HepG2 (cell line): ENCODE measurements at regions not wholly inside any gene's neighbourhood (a gene's known extent, or its start where the extent isn't known, plus 50 kb on each side); places are given as distances from the start of the nearest gene placed in this dataset.

ENCODE experiments used
- ATAC-seq: fragments of 200-7000 bp; cut with Tn5 transposase; 3 replicates; pipeline ENCODE4 v1.9.1; 2020; ENCODE audit warnings: mild to moderate bottlenecking, moderate library complexity
- BruUV-seq: library from RNA; stranded (reverse); fragments of 400-500 nt; replicated peaks from 2 replicates; lab custom pipeline; 2021; lab: Mats Ljungman, UMichigan
- CTCF ChIA-PET: fragments of 300-600 bp; formaldehyde crosslinking; extraction: SDS; loops from one replicate; lab custom pipeline; 2021; ENCODE audit warnings: low total read pairs, inconsistent platforms, low intra/inter-chr PET ratio; lab: Yijun Ruan, JAX
- POLR2A ChIA-PET: fragments of 350-600 bp; sonication (Branson Sonifier 250); formaldehyde crosslinking; loops from one replicate; lab custom pipeline; 2020; ENCODE audit warnings: antibody characterized with exemption, inconsistent platforms; lab: Yijun Ruan, JAX
- DNase-seq: peaks from one replicate; pipeline ENCODE4 v3.0.0-alpha.2; 2015; ENCODE audit warnings: low spot score
- FAIRE-seq: peaks from 3 replicates; lab custom pipeline; 2011; peaks lifted over from hg19 to GRCh38; lab: Jason Lieb, UNC
- H2AFZ ChIP-seq: one replicate; pipeline ENCODE4 v1.6.1; 2011; ENCODE audit warnings: low read length, inconsistent platforms
- H3K27ac ChIP-seq: fragments of 300-600 bp; 3 replicates; pipeline ENCODE4 v1.8.0; 2011; ENCODE audit warnings: mixed run types, mild to moderate bottlenecking, mixed read lengths, low read length, inconsistent platforms; ENCODE audit not compliant: insufficient read depth; ENCODE audit errors: extremely low read length
- H3K27me3 ChIP-seq, 2 experiments: fragments of 200-600 bp in 1 of 2; 2 replicates in 1 of 2; 3 replicates in 1 of 2; pipeline versions ENCODE4 v1.6.0 to v1.8.0; 2011; ENCODE audit warnings: low read length in 2 of 2, mild to moderate bottlenecking in 2 of 2, moderate library complexity in 2 of 2, inconsistent platforms in 1 of 2; ENCODE audit not compliant: insufficient read depth in 2 of 2, control insufficient read depth in 1 of 2
- H3K36me3 ChIP-seq, 2 experiments: fragments of 200-600 bp in 1 of 2; replicated peaks in 1 of 2; 2 replicates in 1 of 2; 3 replicates in 1 of 2; pipeline versions ENCODE4 v1.5.1 to v1.8.0; 2011; ENCODE audit warnings: low read length in 2 of 2, inconsistent platforms in 1 of 2; ENCODE audit not compliant: insufficient read depth in 2 of 2, control insufficient read depth in 1 of 2
- H3K4me1 ChIP-seq: 2 replicates; pipeline ENCODE4 v1.5.1; 2012; ENCODE audit warnings: low read length, inconsistent platforms; ENCODE audit not compliant: insufficient read depth
- H3K4me2 ChIP-seq: 2 replicates; pipeline ENCODE4 v1.6.0; 2011; ENCODE audit warnings: low read depth, low read length, inconsistent platforms
- H3K4me3 ChIP-seq, 3 experiments: fragments of 200-600 bp in 1 of 3; sonication (generic), shearing (Covaris generic) in 1 of 3; replicated peaks in 1 of 3; 2 replicates each; pipeline ENCODE4 v1.5.1; 2011 to 2016; ENCODE audit warnings: low read length in 3 of 3, inconsistent platforms in 2 of 3, low read depth in 2 of 3, mild to moderate bottlenecking in 2 of 3, control low read depth in 1 of 3, mixed read lengths in 1 of 3; ENCODE audit not compliant: insufficient read depth in 1 of 3
- H3K79me2 ChIP-seq: one replicate; pipeline ENCODE4 v1.6.1; 2011; ENCODE audit warnings: low read length, inconsistent platforms; ENCODE audit not compliant: insufficient read depth
- H3K9ac ChIP-seq: 2 replicates; pipeline ENCODE4 v1.6.0; 2011; ENCODE audit warnings: mild to moderate bottlenecking, low read depth, low read length, inconsistent platforms; ENCODE audit not compliant: insufficient read depth
- H3K9me3 ChIP-seq: 2 replicates; pipeline ENCODE4 v1.5.1; 2012; ENCODE audit warnings: mild to moderate bottlenecking, low read length
- H4K20me1 ChIP-seq: 2 replicates; pipeline ENCODE4 v1.6.0; 2011; ENCODE audit warnings: inconsistent platforms, mild to moderate bottlenecking, low read length, moderate library complexity; ENCODE audit not compliant: insufficient read depth
- MAFF ChIP-seq: IDR thresholded peaks from 2 replicates; pipeline ENCODE4 v1.6.1; 2011; ENCODE audit warnings: low read depth, low read length, improper control_type of control experiment
- MAFK ChIP-seq, 2 experiments: IDR thresholded peaks in 1 of 2; conservative IDR thresholded peaks in 1 of 2; 2 replicates each; pipeline ENCODE4 v1.6.1; 2011; ENCODE audit warnings: improper control_type of control experiment in 2 of 2, low read length in 2 of 2
- SNAI1 ChIP-seq: sonication (generic); formaldehyde crosslinking; IDR thresholded peaks from 2 replicates; pipeline ENCODE4 v1.5.0; 2020; ENCODE audit warnings: mild to moderate bottlenecking, missing genetic modification reagents, borderline replicate concordance
- ZFP1 ChIP-seq: IDR thresholded peaks from 2 replicates; pipeline ENCODE4 v1.6.1; 2016
- ZFP36L2 ChIP-seq: sonication (generic); formaldehyde crosslinking; IDR thresholded peaks from 2 replicates; pipeline ENCODE4 v1.4.0; 2020; ENCODE audit warnings: missing genetic modification reagents
- ZFP41 ChIP-seq: sonication (generic); formaldehyde crosslinking; IDR thresholded peaks from 2 replicates; pipeline ENCODE4 v1.4.0; 2020; ENCODE audit warnings: mild to moderate bottlenecking, missing genetic modification reagents, borderline replicate concordance
- ZNF230 ChIP-seq: sonication (generic); formaldehyde crosslinking; IDR thresholded peaks from 2 replicates; pipeline ENCODE4 v1.4.0; 2020; ENCODE audit warnings: mild to moderate bottlenecking, missing genetic modification reagents
- ZNF430 ChIP-seq: sonication (generic); formaldehyde crosslinking; IDR thresholded peaks from 2 replicates; pipeline ENCODE4 v1.9.0; 2021; ENCODE audit warnings: mild to moderate bottlenecking, missing genetic modification reagents
- ZNF772 ChIP-seq: sonication (generic); formaldehyde crosslinking; IDR thresholded peaks from 2 replicates; pipeline ENCODE4 v1.5.0; 2020; ENCODE audit warnings: mild to moderate bottlenecking, missing genetic modification reagents
- WGBS: methylation state at CpG from one replicate; pipeline ENCODE4 v1.1.6; 2017; ENCODE audit warnings: low lambda C conversion rate; 5-methylcytosine and 5-hydroxymethylcytosine counted together
- in situ Hi-C: cut with HindIII; loops from 2 replicates; pipeline ENCODE4 v1.10.0; 2017; ENCODE audit warnings: low pct_unique_long_range_greater_than_20kb; ENCODE audit not compliant: extremely low pct_ligation_motif_present
- intact Hi-C: fragments of 100-400 bp; cut with micrococcal nuclease; formaldehyde crosslinking; loops from one replicate; pipeline ENCODE4 v1.10.0; 2022; ENCODE audit not compliant: unreplicated experiment

- TF ChIP-seq ZFP41 (CRISPR knock-in tag), result no peak
- TF ChIP-seq ZNF230, result no peak
- TF ChIP-seq ZNF430 (CRISPR knock-in tag), result no peak
- TF ChIP-seq SNAI1 (CRISPR knock-in tag), result no peak
- TF ChIP-seq ZFP1 (CRISPR knock-in tag), result no peak
- TF ChIP-seq ZFP36L2 (CRISPR knock-in tag), result no peak
- TF ChIP-seq, all 625 proteins: peak for 0
Measured at GRCh38 chr6:28661097-28661713, 135.5 kb downstream of the GPX5 start (continued).

- Histone ChIP-seq H2AFZ (no peak overlapping the region), H4K20me1 (no peaks in the 10 kb centered on the region), H3K79me2 (no peaks in the 10 kb centered on the region), H3K4me3 (no peak overlapping the region), H3K27ac (no peak overlapping the region), H3K27me3 (no peaks in the 10 kb centered on the region), H3K36me3 (no peaks in the 10 kb centered on the region), H3K9ac (no peak overlapping the region), H3K4me1 (no peaks in the 10 kb centered on the region), H3K4me2 (no peak overlapping the region), H3K9me3 (no peaks in the 10 kb centered on the region)
- no TSS peak for BruUV-seq
- ChIA-PET CTCF (no interaction called here), POLR2A (no interaction called here)
- DNase-seq (no peak), FAIRE-seq (no peak), ATAC-seq (no peak)
- in situ Hi-C loops, result no loop called here
- TF ChIP-seq ZNF772, result no peak
- TF ChIP-seq MAFK (conservative IDR thresholded peaks at IDR 0.05 in 1 of 2, IDR thresholded peaks at IDR 0.05 in 1 of 2; ENCODE audit: low read length in 2 of 2), result peak; percentile 32 to 47; a peak in 2 of 4 replicates
- 0 out of 2 replicates have a peak, but pooled peaks have one; percentile 32 for TF ChIP-seq MAFF
- WGBS, result 66% methylated on average over 3 of the region's 3 CpGs
- intact Hi-C loops, result no loop called here
Measured at GRCh38 chr6:28664870-28665396, 139.3 kb downstream of the GPX5 start.
